Parathyroid adenoma (tissue), 2 donors: ENCODE measurements at regions not wholly inside any gene's neighbourhood (a gene's known extent, or its start where the extent isn't known, plus 50 kb on each side); places are given as distances from the start of the nearest gene placed in this dataset.

Experiments used
- H2AFZ ChIP-seq: fragments of 300-600 bp; sonication (generic); one replicate; pipeline ENCODE4 v1.7.0; 2017; ENCODE audit warnings: antibody characterized with exemption, mild to moderate bottlenecking
- H3K27ac ChIP-seq: fragments of 300-600 bp; sonication (generic); one replicate; pipeline ENCODE4 v1.7.0; 2017
- H3K27me3 ChIP-seq: fragments of 300-600 bp; sonication (generic); one replicate; pipeline ENCODE4 v1.7.0; 2017; ENCODE audit warnings: low read length; ENCODE audit not compliant: control insufficient read depth, insufficient read depth
- H3K36me3 ChIP-seq: fragments of 300-600 bp; sonication (generic); one replicate; pipeline ENCODE4 v1.7.0; 2017; ENCODE audit warnings: low read length; ENCODE audit not compliant: control insufficient read depth, insufficient read depth
- H3K4me1 ChIP-seq: fragments of 300-600 bp; sonication (generic); one replicate; pipeline ENCODE4 v1.7.0; 2017; ENCODE audit warnings: control low read depth
- H3K4me2 ChIP-seq: fragments of 300-600 bp; sonication (generic); one replicate; pipeline ENCODE4 v1.7.0; 2017; ENCODE audit warnings: low read length
- H3K4me3 ChIP-seq: fragments of 300-600 bp; sonication (generic); one replicate; pipeline ENCODE4 v1.7.0; 2017; ENCODE audit warnings: low read depth, low read length
- H3K79me2 ChIP-seq: fragments of 300-600 bp; sonication (generic); one replicate; pipeline ENCODE4 v1.7.0; 2017; ENCODE audit warnings: control low read depth
- H3K9ac ChIP-seq: fragments of 300-600 bp; sonication (generic); one replicate; pipeline ENCODE4 v1.7.0; 2017; ENCODE audit warnings: mild to moderate bottlenecking
- H3K9me3 ChIP-seq: fragments of 300-600 bp; sonication (generic); one replicate; pipeline ENCODE4 v1.7.0; 2017; ENCODE audit warnings: low read length; ENCODE audit not compliant: control insufficient read depth
- TF ChIP-seq, protein P1 (sequence below): fragments of 300-600 bp; sonication (generic); IDR thresholded peaks from one replicate; pipeline ENCODE4 v1.7.0; 2017; ENCODE audit warnings: antibody characterized with exemption, mild to moderate bottlenecking
- donor health status: primary hyperparathyroidism.

DNA sequence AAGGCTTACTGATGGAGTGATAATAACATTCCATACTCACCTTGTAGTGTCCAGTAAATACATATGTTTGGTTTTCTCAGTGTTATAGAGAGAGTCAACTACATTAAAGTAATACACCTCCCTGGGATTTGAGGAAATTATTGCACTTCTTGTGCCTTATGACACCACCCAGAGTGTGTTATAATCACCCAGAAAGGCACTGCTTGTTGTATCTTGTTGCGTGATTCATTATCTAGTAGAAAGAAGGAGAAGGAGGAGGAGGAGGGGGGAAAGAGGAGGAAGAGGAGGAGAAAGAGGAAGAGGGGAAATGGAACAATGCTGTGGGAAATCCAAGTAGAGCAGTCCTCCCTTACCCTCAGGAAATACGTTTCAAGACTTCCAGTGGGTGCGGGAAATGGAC, 661.8 kb upstream of the WWC1 start:
- H3K9ac ChIP-seq: no peak overlapping the region
- H3K36me3 ChIP-seq: no peaks in the 10 kb centered on the region
- H3K9me3 ChIP-seq: no peaks in the 10 kb centered on the region
- H2AFZ ChIP-seq: no peak overlapping the region
- H3K4me2 ChIP-seq: no peak overlapping the region
- H3K4me3 ChIP-seq: no peak overlapping the region
- H3K4me1 ChIP-seq: no peaks in the 10 kb centered on the region
- H3K79me2 ChIP-seq: no peaks in the 10 kb centered on the region
- TF ChIP-seq, protein P1, sequence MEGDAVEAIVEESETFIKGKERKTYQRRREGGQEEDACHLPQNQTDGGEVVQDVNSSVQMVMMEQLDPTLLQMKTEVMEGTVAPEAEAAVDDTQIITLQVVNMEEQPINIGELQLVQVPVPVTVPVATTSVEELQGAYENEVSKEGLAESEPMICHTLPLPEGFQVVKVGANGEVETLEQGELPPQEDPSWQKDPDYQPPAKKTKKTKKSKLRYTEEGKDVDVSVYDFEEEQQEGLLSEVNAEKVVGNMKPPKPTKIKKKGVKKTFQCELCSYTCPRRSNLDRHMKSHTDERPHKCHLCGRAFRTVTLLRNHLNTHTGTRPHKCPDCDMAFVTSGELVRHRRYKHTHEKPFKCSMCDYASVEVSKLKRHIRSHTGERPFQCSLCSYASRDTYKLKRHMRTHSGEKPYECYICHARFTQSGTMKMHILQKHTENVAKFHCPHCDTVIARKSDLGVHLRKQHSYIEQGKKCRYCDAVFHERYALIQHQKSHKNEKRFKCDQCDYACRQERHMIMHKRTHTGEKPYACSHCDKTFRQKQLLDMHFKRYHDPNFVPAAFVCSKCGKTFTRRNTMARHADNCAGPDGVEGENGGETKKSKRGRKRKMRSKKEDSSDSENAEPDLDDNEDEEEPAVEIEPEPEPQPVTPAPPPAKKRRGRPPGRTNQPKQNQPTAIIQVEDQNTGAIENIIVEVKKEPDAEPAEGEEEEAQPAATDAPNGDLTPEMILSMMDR: no peak
- H3K27me3 ChIP-seq: no peaks in the 10 kb centered on the region
- H3K27ac ChIP-seq: no peak overlapping the region

DNA sequence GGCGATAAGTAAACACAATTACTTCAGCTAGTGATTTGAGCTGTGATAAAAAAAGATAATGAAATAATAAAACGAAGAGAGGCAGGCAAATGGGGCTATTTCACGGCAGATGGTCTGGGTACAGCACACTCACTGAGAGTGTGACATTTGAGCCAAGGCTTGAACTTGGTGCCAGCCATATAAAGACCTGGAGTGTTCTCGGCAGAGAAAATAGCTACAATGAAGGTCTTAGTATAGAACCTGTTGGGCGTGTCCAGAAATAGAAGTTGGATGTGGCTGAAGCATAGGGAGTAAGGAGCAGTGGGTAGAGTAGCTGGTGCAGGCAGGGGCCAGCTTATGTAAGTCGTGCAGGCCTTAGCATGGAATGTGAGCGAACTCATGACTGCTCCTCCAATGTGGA, 660.3 kb upstream of the WWC1 start:
- Histone ChIP-seq H3K4me3 (no peak overlapping the region), H3K4me1 (no peaks in the 10 kb centered on the region), H3K27ac (no peak overlapping the region), H3K27me3 (no peaks in the 10 kb centered on the region), H2AFZ (no peak overlapping the region), H3K4me2 (no peak overlapping the region), H3K9ac (no peak overlapping the region), H3K36me3 (no peaks in the 10 kb centered on the region), H3K79me2 (no peaks in the 10 kb centered on the region), H3K9me3 (no peaks in the 10 kb centered on the region)
- TF ChIP-seq, protein P1: no peak

DNA sequence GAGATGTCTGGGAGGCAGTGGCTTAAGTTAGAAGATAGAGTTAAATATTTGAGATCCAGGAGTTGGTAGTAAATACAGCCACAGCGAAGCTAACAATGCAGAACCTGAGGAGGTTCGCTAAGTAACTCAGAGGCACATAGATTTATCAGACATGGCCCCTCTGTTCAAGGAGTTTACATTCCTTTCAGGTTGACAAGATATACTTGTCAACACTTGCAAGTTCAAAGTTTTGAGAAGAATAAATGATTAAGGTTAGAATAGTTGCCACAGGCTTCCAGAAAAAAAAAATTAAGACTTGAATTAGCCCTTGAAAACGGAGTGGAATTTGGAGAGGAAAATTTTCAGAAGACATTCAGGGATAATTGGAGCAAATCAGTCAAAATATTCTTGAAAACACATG, 658.3 kb upstream of the WWC1 start:
- no peaks in the 10 kb centered on the region for H3K36me3 ChIP-seq
- no peak overlapping the region for H3K9ac ChIP-seq
- no peaks in the 10 kb centered on the region for H3K4me1 ChIP-seq
- TF ChIP-seq, protein P1: no peak
- H3K4me2 ChIP-seq: no peak overlapping the region
- H3K9me3 ChIP-seq: no peaks in the 10 kb centered on the region
- no peak overlapping the region for H3K4me3 ChIP-seq
- H2AFZ ChIP-seq: no peak overlapping the region
- H3K79me2 ChIP-seq: no peaks in the 10 kb centered on the region
- no peak overlapping the region for H3K27ac ChIP-seq
- no peaks in the 10 kb centered on the region for H3K27me3 ChIP-seq

DNA sequence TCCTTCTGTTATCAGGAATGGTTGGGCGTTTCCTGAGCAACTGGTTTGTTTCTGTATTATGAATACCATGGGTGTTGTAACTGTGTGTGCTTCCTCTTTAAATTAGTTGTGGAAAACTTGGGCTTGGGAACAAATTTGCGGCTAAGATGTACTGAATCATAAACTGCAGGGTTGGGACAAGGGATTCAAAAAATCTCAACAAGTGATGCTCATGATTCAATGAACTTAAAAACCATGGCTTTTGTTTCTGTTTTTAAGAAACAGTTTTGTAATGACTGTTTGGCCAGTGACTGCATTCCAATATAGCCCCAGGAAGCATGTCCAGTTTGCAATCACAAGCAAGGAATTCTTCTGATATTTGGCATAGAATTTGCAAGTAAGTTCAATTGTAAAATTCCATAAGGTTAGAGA, 657.5 kb upstream of the WWC1 start:
- Histone ChIP-seq H3K9ac (no peak overlapping the region), H3K4me2 (no peak overlapping the region), H2AFZ (no peak overlapping the region), H3K4me3 (no peak overlapping the region), H3K36me3 (no peaks in the 10 kb centered on the region), H3K4me1 (no peaks in the 10 kb centered on the region), H3K27me3 (no peaks in the 10 kb centered on the region), H3K79me2 (no peaks in the 10 kb centered on the region), H3K27ac (no peak overlapping the region), H3K9me3 (no peaks in the 10 kb centered on the region)
- TF ChIP-seq, protein P1: no peak

GRCh38 chr5:167634432-167634831, 657.0 kb upstream of the WWC1 start:
- Histone ChIP-seq H3K27me3 (no peaks in the 10 kb centered on the region), H3K36me3 (no peaks in the 10 kb centered on the region), H3K9me3 (no peaks in the 10 kb centered on the region), H3K4me3 (no peak overlapping the region), H3K9ac (no peak overlapping the region), H3K4me1 (no peaks in the 10 kb centered on the region), H3K27ac (no peak overlapping the region), H2AFZ (no peak overlapping the region), H3K4me2 (no peak overlapping the region), H3K79me2 (no peaks in the 10 kb centered on the region)
- TF ChIP-seq, protein P1: no peak
